Panc1 (cell line): ENCODE measurements at regions not wholly inside any gene's neighbourhood (a gene's known extent, or its start where the extent isn't known, plus 50 kb on each side); places are given as distances from the start of the nearest gene placed in this dataset.

Experiments
- ATAC-seq: fragments of 200-7000 bp; cut with Tn5 transposase; 2 replicates; pipeline ENCODE4 v1.9.1; 2020; ENCODE audit warnings: mild to moderate bottlenecking, moderate library complexity
- BruUV-seq: library from RNA; stranded (reverse); fragments of 400-500 nt; replicated peaks from 2 replicates; lab custom pipeline; 2021; lab: Mats Ljungman, UMichigan
- CTCF ChIA-PET: fragments of 300-600 bp; sonication (Branson Sonifier 250); formaldehyde crosslinking; loops from one replicate; lab custom pipeline; 2022; ENCODE audit warnings: antibody characterized with exemption; lab: Charles Lee
- POLR2A ChIA-PET: fragments of 300-600 bp; sonication (Branson Sonifier 250); formaldehyde crosslinking; loops from one replicate; lab custom pipeline; 2022; ENCODE audit warnings: antibody characterized with exemption; lab: Charles Lee
- DNase-seq: peaks from one replicate; pipeline ENCODE4 v3.0.0-alpha.2; 2010; ENCODE audit warnings: low read depth, low spot score
- H3K27ac ChIP-seq: 2 replicates; pipeline ENCODE4 v1.5.1; 2011; ENCODE audit warnings: mild to moderate bottlenecking, low read length, inconsistent platforms
- H3K27me3 ChIP-seq: fragments of 200-500 bp; sonication (Bioruptor generic); 2 replicates; pipeline ENCODE4 v1.6.0; 2014; ENCODE audit warnings: low read length, inconsistent platforms; ENCODE audit not compliant: control insufficient read depth, insufficient read depth
- H3K36me3 ChIP-seq: fragments of 200-500 bp; sonication (Bioruptor generic); 2 replicates; pipeline ENCODE4 v1.5.1; 2014; ENCODE audit warnings: inconsistent platforms, mild to moderate bottlenecking, low read length, moderate library complexity; ENCODE audit not compliant: control insufficient read depth, insufficient read depth
- H3K4me1 ChIP-seq: 2 replicates; pipeline ENCODE4 v1.5.1; 2011; ENCODE audit warnings: inconsistent platforms, mild to moderate bottlenecking, low read length, moderate library complexity; ENCODE audit not compliant: control insufficient read depth, insufficient read depth
- H3K4me3 ChIP-seq, 2 experiments: 2 replicates each; pipeline ENCODE4 v1.5.1; 2011 to 2012; ENCODE audit warnings: low read depth in 2 of 2, low read length in 2 of 2, mild to moderate bottlenecking in 2 of 2, inconsistent platforms in 1 of 2, moderate library complexity in 1 of 2
- H3K9me3 ChIP-seq: fragments of 200-500 bp; sonication (Bioruptor generic); 2 replicates; pipeline ENCODE4 v1.5.1; 2014; ENCODE audit warnings: low read depth, mild to moderate bottlenecking, inconsistent platforms, low read length, moderate library complexity; ENCODE audit not compliant: control insufficient read depth, insufficient read depth
- POLR2AphosphoS5 ChIP-seq: IDR thresholded peaks from 2 replicates; pipeline ENCODE4 v1.6.1; 2012; ENCODE audit warnings: mild to moderate bottlenecking, low read depth, low read length, moderate library complexity
- SIN3A ChIP-seq: IDR thresholded peaks from 2 replicates; pipeline ENCODE4 v1.6.1; 2012; ENCODE audit warnings: low read depth, mild to moderate bottlenecking, low read length, moderate library complexity, borderline replicate concordance; ENCODE audit not compliant: insufficient read depth
- TCF7L2 ChIP-seq: IDR thresholded peaks from 2 replicates; pipeline ENCODE4 v1.6.1; 2011; ENCODE audit warnings: mild to moderate bottlenecking, low read depth, low read length, inconsistent platforms
- in situ Hi-C: cut with HindIII; loops from 2 replicates; pipeline ENCODE4 v1.10.0; 2016; ENCODE audit warnings: low sequenced_read_pairs, low pct_unique_long_range_greater_than_20kb
- intact Hi-C: fragments of 100-400 bp; cut with micrococcal nuclease; formaldehyde crosslinking; loops from one replicate; pipeline ENCODE4 v1.10.0; 2022; ENCODE audit not compliant: unreplicated experiment
- TF ChIP-seq, protein P1 (sequence below): fragments of 450-650 bp; IDR thresholded peaks from 2 replicates; pipeline ENCODE4 v1.5.1; 2017; ENCODE audit warnings: mild to moderate bottlenecking
- TF ChIP-seq, protein P2 (sequence below), 2 experiments: IDR thresholded peaks; 2 replicates each; pipeline ENCODE4 v1.6.1; 2011 to 2012; ENCODE audit warnings: low read depth in 2 of 2, control low read depth in 1 of 2, low read length in 1 of 2, mild to moderate bottlenecking in 1 of 2, moderate library complexity in 1 of 2; ENCODE audit not compliant: insufficient read depth in 1 of 2

DNA sequence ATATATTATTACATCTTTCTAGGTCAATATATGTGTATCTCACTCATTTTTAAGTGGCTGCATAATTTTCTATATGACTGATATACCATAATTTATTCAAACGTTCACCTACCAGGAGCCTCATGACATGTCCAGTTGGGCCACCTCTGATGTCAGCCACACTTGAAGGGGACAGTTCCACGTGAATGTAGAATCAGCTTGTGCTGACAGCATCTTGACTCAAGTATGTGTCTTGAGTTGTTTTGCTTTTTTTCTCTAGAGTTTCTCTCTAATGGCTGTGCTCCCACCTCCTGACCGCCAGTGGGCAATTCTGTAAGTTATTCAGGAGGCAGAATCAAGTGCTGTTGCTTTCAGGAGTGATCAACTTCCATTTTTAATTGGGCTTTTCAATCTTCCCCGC, 237.9 kb downstream of the NFKBIZ start:
- no peak for TF ChIP-seq SIN3A
- TF ChIP-seq POLR2AphosphoS5 = no peak
- TF ChIP-seq, protein P1, sequence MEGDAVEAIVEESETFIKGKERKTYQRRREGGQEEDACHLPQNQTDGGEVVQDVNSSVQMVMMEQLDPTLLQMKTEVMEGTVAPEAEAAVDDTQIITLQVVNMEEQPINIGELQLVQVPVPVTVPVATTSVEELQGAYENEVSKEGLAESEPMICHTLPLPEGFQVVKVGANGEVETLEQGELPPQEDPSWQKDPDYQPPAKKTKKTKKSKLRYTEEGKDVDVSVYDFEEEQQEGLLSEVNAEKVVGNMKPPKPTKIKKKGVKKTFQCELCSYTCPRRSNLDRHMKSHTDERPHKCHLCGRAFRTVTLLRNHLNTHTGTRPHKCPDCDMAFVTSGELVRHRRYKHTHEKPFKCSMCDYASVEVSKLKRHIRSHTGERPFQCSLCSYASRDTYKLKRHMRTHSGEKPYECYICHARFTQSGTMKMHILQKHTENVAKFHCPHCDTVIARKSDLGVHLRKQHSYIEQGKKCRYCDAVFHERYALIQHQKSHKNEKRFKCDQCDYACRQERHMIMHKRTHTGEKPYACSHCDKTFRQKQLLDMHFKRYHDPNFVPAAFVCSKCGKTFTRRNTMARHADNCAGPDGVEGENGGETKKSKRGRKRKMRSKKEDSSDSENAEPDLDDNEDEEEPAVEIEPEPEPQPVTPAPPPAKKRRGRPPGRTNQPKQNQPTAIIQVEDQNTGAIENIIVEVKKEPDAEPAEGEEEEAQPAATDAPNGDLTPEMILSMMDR = no peak
- TF ChIP-seq, protein P2, sequence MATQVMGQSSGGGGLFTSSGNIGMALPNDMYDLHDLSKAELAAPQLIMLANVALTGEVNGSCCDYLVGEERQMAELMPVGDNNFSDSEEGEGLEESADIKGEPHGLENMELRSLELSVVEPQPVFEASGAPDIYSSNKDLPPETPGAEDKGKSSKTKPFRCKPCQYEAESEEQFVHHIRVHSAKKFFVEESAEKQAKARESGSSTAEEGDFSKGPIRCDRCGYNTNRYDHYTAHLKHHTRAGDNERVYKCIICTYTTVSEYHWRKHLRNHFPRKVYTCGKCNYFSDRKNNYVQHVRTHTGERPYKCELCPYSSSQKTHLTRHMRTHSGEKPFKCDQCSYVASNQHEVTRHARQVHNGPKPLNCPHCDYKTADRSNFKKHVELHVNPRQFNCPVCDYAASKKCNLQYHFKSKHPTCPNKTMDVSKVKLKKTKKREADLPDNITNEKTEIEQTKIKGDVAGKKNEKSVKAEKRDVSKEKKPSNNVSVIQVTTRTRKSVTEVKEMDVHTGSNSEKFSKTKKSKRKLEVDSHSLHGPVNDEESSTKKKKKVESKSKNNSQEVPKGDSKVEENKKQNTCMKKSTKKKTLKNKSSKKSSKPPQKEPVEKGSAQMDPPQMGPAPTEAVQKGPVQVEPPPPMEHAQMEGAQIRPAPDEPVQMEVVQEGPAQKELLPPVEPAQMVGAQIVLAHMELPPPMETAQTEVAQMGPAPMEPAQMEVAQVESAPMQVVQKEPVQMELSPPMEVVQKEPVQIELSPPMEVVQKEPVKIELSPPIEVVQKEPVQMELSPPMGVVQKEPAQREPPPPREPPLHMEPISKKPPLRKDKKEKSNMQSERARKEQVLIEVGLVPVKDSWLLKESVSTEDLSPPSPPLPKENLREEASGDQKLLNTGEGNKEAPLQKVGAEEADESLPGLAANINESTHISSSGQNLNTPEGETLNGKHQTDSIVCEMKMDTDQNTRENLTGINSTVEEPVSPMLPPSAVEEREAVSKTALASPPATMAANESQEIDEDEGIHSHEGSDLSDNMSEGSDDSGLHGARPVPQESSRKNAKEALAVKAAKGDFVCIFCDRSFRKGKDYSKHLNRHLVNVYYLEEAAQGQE (IDR thresholded peaks at IDR 0.05; ENCODE audit: insufficient read depth in 1 of 2, low read depth in 2 of 2, low read length in 1 of 2) = no peak
- TF ChIP-seq TCF7L2 = no peak
- ATAC-seq = no peak
- in situ Hi-C loops = no loop called here
- no TSS peak for BruUV-seq
- no peak overlapping the region for H3K27ac ChIP-seq
- H3K9me3 ChIP-seq = no peaks in the 10 kb centered on the region
- DNase-seq = no peak
- H3K4me1 ChIP-seq = no peaks in the 10 kb centered on the region
- no peaks in the 10 kb centered on the region for H3K36me3 ChIP-seq
- H3K4me3 ChIP-seq = no peak overlapping the region
- no peaks in the 10 kb centered on the region for H3K27me3 ChIP-seq
- intact Hi-C loops = no loop called here
- ChIA-PET CTCF (interaction anchor here (0.8 kb wide), 1 partner anchor 43 kb away, joined by 3 read pairs; no protein-coding TSS in a partner anchor), POLR2A (no interaction called here)

DNA sequence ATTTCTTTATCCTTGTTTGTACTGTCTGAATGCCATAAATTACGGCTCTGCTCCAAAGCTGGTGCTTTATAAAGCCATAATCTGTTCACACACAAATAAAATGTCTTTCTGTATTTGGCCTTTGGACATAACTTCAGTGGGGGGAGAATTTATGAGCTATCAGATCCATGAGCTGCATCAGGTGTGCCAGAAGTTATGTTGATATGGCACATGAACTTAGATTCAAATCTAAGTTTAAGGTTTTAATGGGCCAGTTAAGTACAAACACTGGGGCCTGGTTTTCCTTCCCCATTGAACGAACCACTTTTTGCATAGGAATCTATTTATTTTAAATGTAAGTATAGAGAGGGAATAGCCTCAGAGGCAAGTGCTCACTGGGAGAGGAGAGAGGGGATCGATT, 239.9 kb downstream of the NFKBIZ start:
- ATAC-seq (no peak), DNase-seq (no peak)
- 0 out of 2 replicates have a peak, but pooled peaks cover 2% of the 10 kb centered on the region for H3K27me3 ChIP-seq
- intact Hi-C loops = no loop called here
- no peaks in the 10 kb centered on the region for H3K9me3 ChIP-seq
- ChIA-PET POLR2A (no interaction called here), CTCF (no interaction called here)
- TF ChIP-seq POLR2AphosphoS5 (no peak), TCF7L2 (peak; percentile 57), SIN3A (no peak)
- TF ChIP-seq, protein P1 = no peak
- TF ChIP-seq, protein P2 (IDR thresholded peaks at IDR 0.05; ENCODE audit: insufficient read depth in 1 of 2, low read depth in 2 of 2, low read length in 1 of 2) = no peak
- no peak overlapping the region for H3K4me3 ChIP-seq
- H3K4me1 ChIP-seq = no peaks in the 10 kb centered on the region
- H3K36me3 ChIP-seq = no peaks in the 10 kb centered on the region
- no peak overlapping the region for H3K27ac ChIP-seq
- no TSS peak for BruUV-seq
- in situ Hi-C loops = no loop called here
